GM23248 (cell line): ENCODE measurements at regions not wholly inside any gene's neighbourhood (a gene's known extent, or its start where the extent isn't known, plus 50 kb on each side); places are given as distances from the start of the nearest gene placed in this dataset.

Source experiments
- EZH2 ChIP-seq: fragments of 200-600 bp; sonication (generic); IDR thresholded peaks from 2 replicates; pipeline ENCODE4 v1.6.1; 2018; ENCODE audit warnings: antibody characterized with exemption, mild to moderate bottlenecking; ENCODE audit not compliant: insufficient read depth, poor library complexity, severe bottlenecking
- EZH2phosphoT487 ChIP-seq: fragments of 200-600 bp; sonication (generic); IDR thresholded peaks from 2 replicates; pipeline ENCODE4 v1.6.1; 2018; ENCODE audit warnings: antibody characterized with exemption, moderate library complexity, mild to moderate bottlenecking, low read depth; ENCODE audit not compliant: insufficient read depth

GRCh38 chr10:90450797-90451196, 407.0 kb downstream of the HTR7 start:
- TF ChIP-seq EZH2 (no peak), EZH2phosphoT487 (no peak)
